Chondrocyte (in vitro differentiated cells): ENCODE measurements at regions not wholly inside any gene's neighbourhood (a gene's known extent, or its start where the extent isn't known, plus 50 kb on each side); places are given as distances from the start of the nearest gene placed in this dataset.

Source experiments
- DNase-seq: peaks from one replicate; pipeline ENCODE4 v3.0.0; 2021; ENCODE audit warnings: mixed read lengths, low spot score
- H3K27ac Mint-ChIP-seq: one replicate; pipeline ENCODE4 v1.8.0; 2021; ENCODE audit warnings: mild to moderate bottlenecking, moderate library complexity, mixed read lengths; ENCODE audit not compliant: unreplicated experiment
- H3K27me3 Mint-ChIP-seq: 2 replicates; pipeline ENCODE4 v1.8.0; 2021; ENCODE audit warnings: low read depth, mixed read lengths
- H3K36me3 Mint-ChIP-seq: 2 replicates; pipeline ENCODE4 v1.8.0; 2021; ENCODE audit warnings: low read depth, mixed read lengths
- H3K4me1 Mint-ChIP-seq: 2 replicates; pipeline ENCODE4 v1.8.0; 2021; ENCODE audit warnings: low read depth, mild to moderate bottlenecking, mixed read lengths
- H3K4me3 Mint-ChIP-seq: one replicate; pipeline ENCODE4 v1.8.0; 2021; ENCODE audit warnings: mild to moderate bottlenecking, moderate library complexity, mixed read lengths; ENCODE audit not compliant: unreplicated experiment
- H3K9me3 Mint-ChIP-seq: 2 replicates; pipeline ENCODE4 v1.8.0; 2021; ENCODE audit warnings: low read depth, mixed read lengths
- CTCF ChIP-seq: fragments of 200-600 bp; sonication (generic); IDR thresholded peaks from 2 replicates; pipeline ENCODE4 v1.5.0; 2021; ENCODE audit warnings: antibody characterized with exemption, mild to moderate bottlenecking, moderate library complexity

- DNase-seq, result no peak
- Mint-ChIP-seq H3K4me3 (no peak overlapping the region), H3K27ac (no peak overlapping the region), H3K27me3 (peaks cover under 1% of the 10 kb centered on the region), H3K4me1 (no peaks in the 10 kb centered on the region), H3K9me3 (no peaks in the 10 kb centered on the region), H3K36me3 (no peaks in the 10 kb centered on the region)
- TF ChIP-seq CTCF, result no peak
These were observed 128.6 kb upstream of the CCL2 start for GRCh38 chr17:34126496-34126895.

GRCh38 chr17:34126965-34127364, 128.1 kb upstream of the CCL2 start:
- DNase-seq, result no peak
- TF ChIP-seq CTCF, result no peak
- no peak overlapping the region for H3K4me3 Mint-ChIP-seq
- H3K36me3 Mint-ChIP-seq, result no peaks in the 10 kb centered on the region
- H3K9me3 Mint-ChIP-seq, result no peaks in the 10 kb centered on the region
- H3K27ac Mint-ChIP-seq, result no peak overlapping the region
- no peaks in the 10 kb centered on the region for H3K27me3 Mint-ChIP-seq
- H3K4me1 Mint-ChIP-seq, result no peaks in the 10 kb centered on the region

- Mint-ChIP-seq H3K27me3 (no peaks in the 10 kb centered on the region), H3K36me3 (no peaks in the 10 kb centered on the region), H3K4me3 (no peak overlapping the region), H3K4me1 (no peaks in the 10 kb centered on the region), H3K27ac (no peak overlapping the region), H3K9me3 (no peaks in the 10 kb centered on the region)
- DNase-seq, result no peak
- TF ChIP-seq CTCF, result no peak
These were observed 124.5 kb upstream of the CCL2 start for GRCh38 chr17:34130544-34130943.

GRCh38 chr17:34131386-34131785, 123.7 kb upstream of the CCL2 start:
- Mint-ChIP-seq H3K36me3 (no peaks in the 10 kb centered on the region), H3K9me3 (no peaks in the 10 kb centered on the region)

GRCh38 chr17:34133350-34133749, 121.7 kb upstream of the CCL2 start:
- no peak overlapping the region for H3K27ac Mint-ChIP-seq
- no peak for TF ChIP-seq CTCF
- H3K36me3 Mint-ChIP-seq, result no peaks in the 10 kb centered on the region
- no peak overlapping the region for H3K4me3 Mint-ChIP-seq
- H3K9me3 Mint-ChIP-seq, result no peaks in the 10 kb centered on the region
- no peak for DNase-seq
- peaks cover 2% of the 10 kb centered on the region for H3K27me3 Mint-ChIP-seq
- H3K4me1 Mint-ChIP-seq, result no peaks in the 10 kb centered on the region

More at GRCh38 chr17:34131386-34131785, 123.7 kb upstream of the CCL2 start:
- no peaks in the 10 kb centered on the region for H3K27me3 Mint-ChIP-seq
- no peak for TF ChIP-seq CTCF
- no peak overlapping the region for H3K27ac Mint-ChIP-seq
- H3K4me3 Mint-ChIP-seq, result no peak overlapping the region
- no peak for DNase-seq
- H3K4me1 Mint-ChIP-seq, result no peaks in the 10 kb centered on the region
